ENCODE measurements at regions not wholly inside any gene's neighbourhood (a gene's known extent, or its start where the extent isn't known, plus 50 kb on each side); places are given as distances from the start of the nearest gene placed in this dataset.

GRCh38 chr6:109295109-109295773, 87.0 kb downstream of the CD164 start:
- no peak for DNase-seq

- DNase-seq = no peak
These were observed 89.2 kb downstream of the CD164 start for GRCh38 chr6:109292983-109293586.

GRCh38 chr6:109292420-109292819, 89.8 kb downstream of the CD164 start:
- no peak for DNase-seq

GRCh38 chr6:109291902-109292301, 90.4 kb downstream of the CD164 start:
- DNase-seq = no peak

- DNase-seq = no peak
These were observed 91.9 kb downstream of the CD164 start for GRCh38 chr6:109290143-109290931.

GRCh38 chr6:109285366-109285765, 96.9 kb downstream of the CD164 start:
- DNase-seq = no peak

- DNase-seq = no peak
These were observed 97.6 kb downstream of the CD164 start for GRCh38 chr6:109284675-109285074.

- DNase-seq = no peak
These were observed 99.5 kb downstream of the CD164 start for GRCh38 chr6:109282756-109283155.

GRCh38 chr6:109279628-109280027, 102.6 kb downstream of the CD164 start:
- no peak for DNase-seq

- DNase-seq = no peak
These were observed 110.6 kb downstream of the CD164 start for GRCh38 chr6:109271622-109272021.

GRCh38 chr6:109269953-109270517, 112.2 kb downstream of the CD164 start:
- no peak for DNase-seq

- no peak for DNase-seq
These were observed 113.2 kb downstream of the CD164 start for GRCh38 chr6:109269057-109269456.

- DNase-seq = no peak
These were observed 116.7 kb downstream of the CD164 start for GRCh38 chr6:109265530-109265929.

GRCh38 chr6:109263873-109264700, 118.2 kb downstream of the CD164 start:
- no peak for DNase-seq

GRCh38 chr6:109262261-109262660, 120.0 kb downstream of the CD164 start:
- no peak for DNase-seq

- no peak for DNase-seq
These were observed 120.5 kb downstream of the CD164 start for GRCh38 chr6:109261811-109262210.

GRCh38 chr6:109260701-109261100, 121.6 kb downstream of the CD164 start:
- DNase-seq = no peak

GRCh38 chr6:109260126-109260525, 122.1 kb downstream of the CD164 start:
- DNase-seq = no peak

GRCh38 chr6:109258129-109258528, 124.1 kb downstream of the CD164 start:
- no peak for DNase-seq

GRCh38 chr6:109257494-109257893, 124.8 kb downstream of the CD164 start:
- no peak for DNase-seq

- no peak for DNase-seq
These were observed 126.2 kb downstream of the CD164 start for GRCh38 chr6:109255946-109256640.
